ENCODE measurements at regions not wholly inside any gene's neighbourhood (a gene's known extent, or its start where the extent isn't known, plus 50 kb on each side); places are given as distances from the start of the nearest gene placed in this dataset.

DNA sequence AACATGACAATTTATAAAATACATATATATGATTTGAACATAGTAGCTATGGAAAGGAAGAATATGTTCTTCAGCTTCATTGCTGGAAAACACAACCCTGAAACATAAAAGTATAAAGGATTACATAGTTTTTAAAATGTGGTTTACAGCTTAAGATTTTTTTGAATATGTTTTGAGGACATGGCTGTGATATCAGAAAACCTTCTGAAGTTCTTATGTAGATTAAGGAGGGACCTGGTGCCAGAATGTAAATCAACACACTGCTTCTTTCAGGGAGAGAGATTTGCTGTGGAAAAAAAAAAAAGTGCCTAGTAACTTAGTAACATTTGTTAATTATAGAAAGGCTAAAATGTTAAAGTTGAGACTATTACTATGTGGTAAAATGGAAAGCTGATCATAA is 1261.8 kb downstream of the ADGRL3 start:
- H3K4me1 ChIP-seq (ENCODE audit: control insufficient read depth, insufficient read depth, low read length): no peaks in the 10 kb centered on the region
- intact Hi-C loops (cut with micrococcal nuclease; ENCODE audit: unreplicated experiment): no loop called here
- H3K9me3 ChIP-seq (ENCODE audit: control insufficient read depth, insufficient read depth, low read depth, low read length): no peaks in the 10 kb centered on the region
- no peak for TF ChIP-seq SIN3A (IDR thresholded peaks at IDR 0.05; ENCODE audit: borderline replicate concordance, insufficient read depth, low read depth, low read length)
- TF ChIP-seq, protein P1, sequence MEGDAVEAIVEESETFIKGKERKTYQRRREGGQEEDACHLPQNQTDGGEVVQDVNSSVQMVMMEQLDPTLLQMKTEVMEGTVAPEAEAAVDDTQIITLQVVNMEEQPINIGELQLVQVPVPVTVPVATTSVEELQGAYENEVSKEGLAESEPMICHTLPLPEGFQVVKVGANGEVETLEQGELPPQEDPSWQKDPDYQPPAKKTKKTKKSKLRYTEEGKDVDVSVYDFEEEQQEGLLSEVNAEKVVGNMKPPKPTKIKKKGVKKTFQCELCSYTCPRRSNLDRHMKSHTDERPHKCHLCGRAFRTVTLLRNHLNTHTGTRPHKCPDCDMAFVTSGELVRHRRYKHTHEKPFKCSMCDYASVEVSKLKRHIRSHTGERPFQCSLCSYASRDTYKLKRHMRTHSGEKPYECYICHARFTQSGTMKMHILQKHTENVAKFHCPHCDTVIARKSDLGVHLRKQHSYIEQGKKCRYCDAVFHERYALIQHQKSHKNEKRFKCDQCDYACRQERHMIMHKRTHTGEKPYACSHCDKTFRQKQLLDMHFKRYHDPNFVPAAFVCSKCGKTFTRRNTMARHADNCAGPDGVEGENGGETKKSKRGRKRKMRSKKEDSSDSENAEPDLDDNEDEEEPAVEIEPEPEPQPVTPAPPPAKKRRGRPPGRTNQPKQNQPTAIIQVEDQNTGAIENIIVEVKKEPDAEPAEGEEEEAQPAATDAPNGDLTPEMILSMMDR (IDR thresholded peaks at IDR 0.05): no peak
- TF ChIP-seq POLR2AphosphoS5 (IDR thresholded peaks at IDR 0.05; ENCODE audit: low read depth, low read length): no peak
- no peak for TF ChIP-seq TCF7L2 (IDR thresholded peaks at IDR 0.05; ENCODE audit: low read depth, low read length)
- TF ChIP-seq, protein P2, sequence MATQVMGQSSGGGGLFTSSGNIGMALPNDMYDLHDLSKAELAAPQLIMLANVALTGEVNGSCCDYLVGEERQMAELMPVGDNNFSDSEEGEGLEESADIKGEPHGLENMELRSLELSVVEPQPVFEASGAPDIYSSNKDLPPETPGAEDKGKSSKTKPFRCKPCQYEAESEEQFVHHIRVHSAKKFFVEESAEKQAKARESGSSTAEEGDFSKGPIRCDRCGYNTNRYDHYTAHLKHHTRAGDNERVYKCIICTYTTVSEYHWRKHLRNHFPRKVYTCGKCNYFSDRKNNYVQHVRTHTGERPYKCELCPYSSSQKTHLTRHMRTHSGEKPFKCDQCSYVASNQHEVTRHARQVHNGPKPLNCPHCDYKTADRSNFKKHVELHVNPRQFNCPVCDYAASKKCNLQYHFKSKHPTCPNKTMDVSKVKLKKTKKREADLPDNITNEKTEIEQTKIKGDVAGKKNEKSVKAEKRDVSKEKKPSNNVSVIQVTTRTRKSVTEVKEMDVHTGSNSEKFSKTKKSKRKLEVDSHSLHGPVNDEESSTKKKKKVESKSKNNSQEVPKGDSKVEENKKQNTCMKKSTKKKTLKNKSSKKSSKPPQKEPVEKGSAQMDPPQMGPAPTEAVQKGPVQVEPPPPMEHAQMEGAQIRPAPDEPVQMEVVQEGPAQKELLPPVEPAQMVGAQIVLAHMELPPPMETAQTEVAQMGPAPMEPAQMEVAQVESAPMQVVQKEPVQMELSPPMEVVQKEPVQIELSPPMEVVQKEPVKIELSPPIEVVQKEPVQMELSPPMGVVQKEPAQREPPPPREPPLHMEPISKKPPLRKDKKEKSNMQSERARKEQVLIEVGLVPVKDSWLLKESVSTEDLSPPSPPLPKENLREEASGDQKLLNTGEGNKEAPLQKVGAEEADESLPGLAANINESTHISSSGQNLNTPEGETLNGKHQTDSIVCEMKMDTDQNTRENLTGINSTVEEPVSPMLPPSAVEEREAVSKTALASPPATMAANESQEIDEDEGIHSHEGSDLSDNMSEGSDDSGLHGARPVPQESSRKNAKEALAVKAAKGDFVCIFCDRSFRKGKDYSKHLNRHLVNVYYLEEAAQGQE (IDR thresholded peaks at IDR 0.05; ENCODE audit: insufficient read depth in 1 of 2, low read depth in 2 of 2, low read length in 1 of 2): no peak
- no peaks in the 10 kb centered on the region for H3K27me3 ChIP-seq (ENCODE audit: control insufficient read depth, insufficient read depth, low read length)
- ChIA-PET CTCF (no interaction called here), POLR2A (no interaction called here)
- DNase-seq (ENCODE audit: low read depth, low spot score) (no peak), ATAC-seq (no peak)
- no peaks in the 10 kb centered on the region for H3K36me3 ChIP-seq (ENCODE audit: control insufficient read depth, insufficient read depth, low read length)
- no TSS peak for BruUV-seq (replicated peaks)
- no peak overlapping the region for H3K4me3 ChIP-seq (ENCODE audit: low read depth in 2 of 2, low read length in 2 of 2)
- in situ Hi-C loops (cut with HindIII; ENCODE audit: low pct_unique_long_range_greater_than_20kb, low sequenced_read_pairs): no loop called here
- no peak overlapping the region for H3K27ac ChIP-seq (ENCODE audit: low read length)

DNA sequence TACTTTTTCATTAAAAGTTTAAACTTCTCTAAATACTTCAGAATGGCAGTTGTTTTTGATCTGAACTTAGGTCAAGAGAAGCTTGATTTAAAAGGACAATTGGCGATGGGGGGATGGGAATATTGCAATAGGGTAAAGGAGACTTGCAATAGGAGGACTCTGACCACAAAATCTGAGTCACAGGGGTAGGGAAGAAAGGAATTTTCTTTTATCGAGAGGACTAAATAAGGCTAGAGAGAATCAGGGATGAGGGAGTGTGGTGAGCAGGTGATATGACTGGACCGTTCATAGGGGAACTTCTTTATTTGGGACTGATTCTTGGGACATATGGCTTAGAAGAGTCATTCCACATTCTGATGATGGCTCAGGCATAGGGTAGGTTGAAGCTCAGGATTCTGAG is 1260.2 kb downstream of the ADGRL3 start:
- no peak overlapping the region for H3K4me3 ChIP-seq (ENCODE audit: low read depth in 2 of 2, low read length in 2 of 2)
- ChIA-PET POLR2A (no interaction called here), CTCF (no interaction called here)
- no peaks in the 10 kb centered on the region for H3K27me3 ChIP-seq (ENCODE audit: control insufficient read depth, insufficient read depth, low read length)
- intact Hi-C loops (cut with micrococcal nuclease; ENCODE audit: unreplicated experiment) (no loop called here), in situ Hi-C loops (cut with HindIII; ENCODE audit: low pct_unique_long_range_greater_than_20kb, low sequenced_read_pairs) (no loop called here)
- H3K9me3 ChIP-seq (ENCODE audit: control insufficient read depth, insufficient read depth, low read depth, low read length): no peaks in the 10 kb centered on the region
- ATAC-seq: no peak
- H3K36me3 ChIP-seq (ENCODE audit: control insufficient read depth, insufficient read depth, low read length): no peaks in the 10 kb centered on the region
- TF ChIP-seq TCF7L2 (IDR thresholded peaks at IDR 0.05; ENCODE audit: low read depth, low read length) (no peak), POLR2AphosphoS5 (IDR thresholded peaks at IDR 0.05; ENCODE audit: low read depth, low read length) (no peak), SIN3A (IDR thresholded peaks at IDR 0.05; ENCODE audit: borderline replicate concordance, insufficient read depth, low read depth, low read length) (no peak)
- TF ChIP-seq, protein P1 (IDR thresholded peaks at IDR 0.05): no peak
- TF ChIP-seq, protein P2 (IDR thresholded peaks at IDR 0.05; ENCODE audit: insufficient read depth in 1 of 2, low read depth in 2 of 2, low read length in 1 of 2): no peak
- H3K4me1 ChIP-seq (ENCODE audit: control insufficient read depth, insufficient read depth, low read length): no peaks in the 10 kb centered on the region
- H3K27ac ChIP-seq (ENCODE audit: low read length): no peak overlapping the region
- no TSS peak for BruUV-seq (replicated peaks)
- no peak for DNase-seq (ENCODE audit: low read depth, low spot score)

Measured in Panc1 (cell line).